HepG2 (cell line): ENCODE measurements at regions not wholly inside any gene's neighbourhood (a gene's known extent, or its start where the extent isn't known, plus 50 kb on each side); places are given as distances from the start of the nearest gene placed in this dataset.

Experiments used
- ATAC-seq: fragments of 200-7000 bp; cut with Tn5 transposase; 3 replicates; pipeline ENCODE4 v1.9.1; 2020; ENCODE audit warnings: mild to moderate bottlenecking, moderate library complexity
- BruUV-seq: library from RNA; stranded (reverse); fragments of 400-500 nt; replicated peaks from 2 replicates; lab custom pipeline; 2021; lab: Mats Ljungman, UMichigan
- CTCF ChIA-PET: fragments of 300-600 bp; formaldehyde crosslinking; extraction: SDS; loops from one replicate; lab custom pipeline; 2021; ENCODE audit warnings: low total read pairs, inconsistent platforms, low intra/inter-chr PET ratio; lab: Yijun Ruan, JAX
- POLR2A ChIA-PET: fragments of 350-600 bp; sonication (Branson Sonifier 250); formaldehyde crosslinking; loops from one replicate; lab custom pipeline; 2020; ENCODE audit warnings: antibody characterized with exemption, inconsistent platforms; lab: Yijun Ruan, JAX
- DNase-seq: peaks from one replicate; pipeline ENCODE4 v3.0.0-alpha.2; 2015; ENCODE audit warnings: low spot score
- FAIRE-seq: peaks from 3 replicates; lab custom pipeline; 2011; peaks lifted over from hg19 to GRCh38; lab: Jason Lieb, UNC
- H2AFZ ChIP-seq: one replicate; pipeline ENCODE4 v1.6.1; 2011; ENCODE audit warnings: low read length, inconsistent platforms
- H3K27ac ChIP-seq: fragments of 300-600 bp; 3 replicates; pipeline ENCODE4 v1.8.0; 2011; ENCODE audit warnings: mixed run types, mild to moderate bottlenecking, mixed read lengths, low read length, inconsistent platforms; ENCODE audit not compliant: insufficient read depth; ENCODE audit errors: extremely low read length
- H3K27me3 ChIP-seq, 2 experiments: fragments of 200-600 bp in 1 of 2; 2 replicates in 1 of 2; 3 replicates in 1 of 2; pipeline versions ENCODE4 v1.6.0 to v1.8.0; 2011; ENCODE audit warnings: low read length in 2 of 2, mild to moderate bottlenecking in 2 of 2, moderate library complexity in 2 of 2, inconsistent platforms in 1 of 2; ENCODE audit not compliant: insufficient read depth in 2 of 2, control insufficient read depth in 1 of 2
- H3K36me3 ChIP-seq, 2 experiments: fragments of 200-600 bp in 1 of 2; replicated peaks in 1 of 2; 2 replicates in 1 of 2; 3 replicates in 1 of 2; pipeline versions ENCODE4 v1.5.1 to v1.8.0; 2011; ENCODE audit warnings: low read length in 2 of 2, inconsistent platforms in 1 of 2; ENCODE audit not compliant: insufficient read depth in 2 of 2, control insufficient read depth in 1 of 2
- H3K4me1 ChIP-seq: 2 replicates; pipeline ENCODE4 v1.5.1; 2012; ENCODE audit warnings: low read length, inconsistent platforms; ENCODE audit not compliant: insufficient read depth
- H3K4me2 ChIP-seq: 2 replicates; pipeline ENCODE4 v1.6.0; 2011; ENCODE audit warnings: low read depth, low read length, inconsistent platforms
- H3K4me3 ChIP-seq, 3 experiments: fragments of 200-600 bp in 1 of 3; sonication (generic), shearing (Covaris generic) in 1 of 3; replicated peaks in 1 of 3; 2 replicates each; pipeline ENCODE4 v1.5.1; 2011 to 2016; ENCODE audit warnings: low read length in 3 of 3, inconsistent platforms in 2 of 3, low read depth in 2 of 3, mild to moderate bottlenecking in 2 of 3, control low read depth in 1 of 3, mixed read lengths in 1 of 3; ENCODE audit not compliant: insufficient read depth in 1 of 3
- H3K79me2 ChIP-seq: one replicate; pipeline ENCODE4 v1.6.1; 2011; ENCODE audit warnings: low read length, inconsistent platforms; ENCODE audit not compliant: insufficient read depth
- H3K9ac ChIP-seq: 2 replicates; pipeline ENCODE4 v1.6.0; 2011; ENCODE audit warnings: mild to moderate bottlenecking, low read depth, low read length, inconsistent platforms; ENCODE audit not compliant: insufficient read depth
- H3K9me3 ChIP-seq: 2 replicates; pipeline ENCODE4 v1.5.1; 2012; ENCODE audit warnings: mild to moderate bottlenecking, low read length
- H4K20me1 ChIP-seq: 2 replicates; pipeline ENCODE4 v1.6.0; 2011; ENCODE audit warnings: inconsistent platforms, mild to moderate bottlenecking, low read length, moderate library complexity; ENCODE audit not compliant: insufficient read depth
- ATF1 ChIP-seq: IDR thresholded peaks from 2 replicates; pipeline ENCODE4 v1.6.1; 2016; ENCODE audit warnings: mild to moderate bottlenecking, control low read depth
- TCF12 ChIP-seq, 2 experiments: fragments of 450-650 bp in 1 of 2; sonication (generic) in 1 of 2; formaldehyde crosslinking in 1 of 2; IDR thresholded peaks; 2 replicates each; pipeline versions ENCODE4 v1.6.1 to v1.8.0; 2017 to 2022; ENCODE audit warnings: antibody characterized with exemption in 1 of 2, mild to moderate bottlenecking in 1 of 2, missing genetic modification reagents in 1 of 2, moderate library complexity in 1 of 2
- TEAD2 ChIP-seq: sonication (generic); formaldehyde crosslinking; IDR thresholded peaks from 2 replicates; pipeline ENCODE4 v1.9.0; 2021; ENCODE audit warnings: missing genetic modification reagents
- ZFP90 ChIP-seq: sonication (generic); formaldehyde crosslinking; IDR thresholded peaks from 2 replicates; pipeline ENCODE4 v1.8.0; 2022; ENCODE audit warnings: missing genetic modification reagents, mild to moderate bottlenecking, inconsistent platforms, borderline replicate concordance
- ZNF138 ChIP-seq: sonication (generic); formaldehyde crosslinking; IDR thresholded peaks from 2 replicates; pipeline ENCODE4 v1.5.0; 2020; ENCODE audit warnings: mild to moderate bottlenecking, low read depth, missing genetic modification reagents
- ZNF230 ChIP-seq: sonication (generic); formaldehyde crosslinking; IDR thresholded peaks from 2 replicates; pipeline ENCODE4 v1.4.0; 2020; ENCODE audit warnings: mild to moderate bottlenecking, missing genetic modification reagents
- in situ Hi-C: cut with HindIII; loops from 2 replicates; pipeline ENCODE4 v1.10.0; 2017; ENCODE audit warnings: low pct_unique_long_range_greater_than_20kb; ENCODE audit not compliant: extremely low pct_ligation_motif_present
- intact Hi-C: fragments of 100-400 bp; cut with micrococcal nuclease; formaldehyde crosslinking; loops from one replicate; pipeline ENCODE4 v1.10.0; 2022; ENCODE audit not compliant: unreplicated experiment
- TF ChIP-seq, protein P1 (sequence below): sonication (generic); formaldehyde crosslinking; IDR thresholded peaks from 2 replicates; pipeline ENCODE4 v1.4.0; 2020; ENCODE audit warnings: missing genetic modification reagents, borderline replicate concordance

DNA sequence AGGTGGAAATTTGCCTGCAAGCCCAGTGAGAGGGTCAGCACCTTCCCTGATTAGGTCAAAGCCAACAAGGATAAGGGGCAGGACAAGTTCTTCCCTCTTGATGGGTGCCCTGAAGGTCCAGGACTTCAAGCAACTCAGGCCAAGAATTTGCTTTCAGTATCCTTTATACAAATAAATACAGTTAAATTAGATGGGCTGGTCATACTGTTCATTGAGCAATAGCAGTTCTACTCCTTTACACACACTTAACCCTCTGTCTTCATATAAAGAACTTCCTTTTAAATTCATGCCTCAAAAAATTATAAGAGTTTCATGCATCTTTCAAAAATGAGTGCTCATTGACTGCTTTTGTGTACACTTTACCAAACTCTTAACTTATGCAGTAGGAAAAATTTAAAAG lies 392.0 kb downstream of the SPRY1 start:
- DNase-seq (no peak), FAIRE-seq (no peak), ATAC-seq (no peak)
- intact Hi-C loops, result no loop called here
- no peak overlapping the region for H2AFZ ChIP-seq
- no peaks in the 10 kb centered on the region; a peak in 1 of 5 replicates for H3K27me3 ChIP-seq
- no peaks in the 10 kb centered on the region for H3K36me3 ChIP-seq
- H3K9me3 ChIP-seq, result no peaks in the 10 kb centered on the region
- in situ Hi-C loops, result no loop called here
- H3K27ac ChIP-seq, result no peak overlapping the region
- H3K9ac ChIP-seq, result no peak overlapping the region
- ChIA-PET CTCF (no interaction called here), POLR2A (no interaction called here)
- H3K4me1 ChIP-seq, result 0 out of 2 replicates have a peak, but pooled peaks cover 6% of the 10 kb centered on the region
- no peak overlapping the region for H3K4me2 ChIP-seq
- TF ChIP-seq ZFP90 (CRISPR knock-in tag), result no peak
- TF ChIP-seq TEAD2, result no peak
- TF ChIP-seq, protein P1, sequence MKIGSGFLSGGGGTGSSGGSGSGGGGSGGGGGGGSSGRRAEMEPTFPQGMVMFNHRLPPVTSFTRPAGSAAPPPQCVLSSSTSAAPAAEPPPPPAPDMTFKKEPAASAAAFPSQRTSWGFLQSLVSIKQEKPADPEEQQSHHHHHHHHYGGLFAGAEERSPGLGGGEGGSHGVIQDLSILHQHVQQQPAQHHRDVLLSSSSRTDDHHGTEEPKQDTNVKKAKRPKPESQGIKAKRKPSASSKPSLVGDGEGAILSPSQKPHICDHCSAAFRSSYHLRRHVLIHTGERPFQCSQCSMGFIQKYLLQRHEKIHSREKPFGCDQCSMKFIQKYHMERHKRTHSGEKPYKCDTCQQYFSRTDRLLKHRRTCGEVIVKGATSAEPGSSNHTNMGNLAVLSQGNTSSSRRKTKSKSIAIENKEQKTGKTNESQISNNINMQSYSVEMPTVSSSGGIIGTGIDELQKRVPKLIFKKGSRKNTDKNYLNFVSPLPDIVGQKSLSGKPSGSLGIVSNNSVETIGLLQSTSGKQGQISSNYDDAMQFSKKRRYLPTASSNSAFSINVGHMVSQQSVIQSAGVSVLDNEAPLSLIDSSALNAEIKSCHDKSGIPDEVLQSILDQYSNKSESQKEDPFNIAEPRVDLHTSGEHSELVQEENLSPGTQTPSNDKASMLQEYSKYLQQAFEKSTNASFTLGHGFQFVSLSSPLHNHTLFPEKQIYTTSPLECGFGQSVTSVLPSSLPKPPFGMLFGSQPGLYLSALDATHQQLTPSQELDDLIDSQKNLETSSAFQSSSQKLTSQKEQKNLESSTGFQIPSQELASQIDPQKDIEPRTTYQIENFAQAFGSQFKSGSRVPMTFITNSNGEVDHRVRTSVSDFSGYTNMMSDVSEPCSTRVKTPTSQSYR, result no peak
- no peak for TF ChIP-seq ZNF138 (CRISPR knock-in tag)
- no peak for TF ChIP-seq TCF12 (IDR thresholded peaks at IDR 0.05)
- no peak for TF ChIP-seq TCF12 (CRISPR knock-in tag; IDR thresholded peaks at IDR 0.05)
- TF ChIP-seq ATF1 (CRISPR knock-in tag), result no peak
- TF ChIP-seq ZNF230 (CRISPR knock-in tag), result no peak
- no peak overlapping the region for H3K4me3 ChIP-seq
- no peaks in the 10 kb centered on the region for H4K20me1 ChIP-seq
- H3K79me2 ChIP-seq, result no peaks in the 10 kb centered on the region
- BruUV-seq, result no TSS peak
